Neutrophil (primary cell): ENCODE measurements at regions not wholly inside any gene's neighbourhood (a gene's known extent, or its start where the extent isn't known, plus 50 kb on each side); places are given as distances from the start of the nearest gene placed in this dataset.

Experiments
- H3K27ac ChIP-seq: fragments of 200-600 bp; sonication (generic); 2 replicates; pipeline ENCODE4 v1.5.1; 2016; ENCODE audit warnings: mild to moderate bottlenecking, moderate library complexity
- H3K27me3 ChIP-seq: fragments of 200-600 bp; sonication (generic); 2 replicates; pipeline ENCODE4 v1.6.0; 2016; ENCODE audit warnings: mild to moderate bottlenecking
- H3K36me3 ChIP-seq: fragments of 200-600 bp; sonication (generic); 2 replicates; pipeline ENCODE4 v1.5.1; 2017
- H3K4me1 ChIP-seq, 2 experiments: fragments of 200-600 bp in 1 of 2; sonication (generic) in 1 of 2; 1 replicate in 1 of 2; 2 replicates in 1 of 2; pipeline versions ENCODE4 v1.5.1 to v1.6.1; 2013 to 2016; ENCODE audit warnings: low read depth in 1 of 2, low read length in 1 of 2, mild to moderate bottlenecking in 1 of 2, moderate library complexity in 1 of 2; ENCODE audit not compliant: control insufficient read depth in 1 of 2, insufficient read depth in 1 of 2
- H3K4me3 ChIP-seq, 2 experiments: fragments of 200-600 bp in 1 of 2; sonication (generic) in 1 of 2; 1 replicate in 1 of 2; 2 replicates in 1 of 2; pipeline ENCODE4 v1.5.1; 2013 to 2016; ENCODE audit warnings: low read depth in 1 of 2, low read length in 1 of 2, mild to moderate bottlenecking in 1 of 2, moderate library complexity in 1 of 2
- H3K9me3 ChIP-seq: fragments of 200-600 bp; sonication (generic); 2 replicates; pipeline ENCODE4 v1.5.1; 2016
- TF ChIP-seq, protein P1 (sequence below): fragments of 200-600 bp; sonication (generic); IDR thresholded peaks from 2 replicates; pipeline ENCODE4 v1.5.1; 2016; ENCODE audit warnings: antibody characterized with exemption

DNA sequence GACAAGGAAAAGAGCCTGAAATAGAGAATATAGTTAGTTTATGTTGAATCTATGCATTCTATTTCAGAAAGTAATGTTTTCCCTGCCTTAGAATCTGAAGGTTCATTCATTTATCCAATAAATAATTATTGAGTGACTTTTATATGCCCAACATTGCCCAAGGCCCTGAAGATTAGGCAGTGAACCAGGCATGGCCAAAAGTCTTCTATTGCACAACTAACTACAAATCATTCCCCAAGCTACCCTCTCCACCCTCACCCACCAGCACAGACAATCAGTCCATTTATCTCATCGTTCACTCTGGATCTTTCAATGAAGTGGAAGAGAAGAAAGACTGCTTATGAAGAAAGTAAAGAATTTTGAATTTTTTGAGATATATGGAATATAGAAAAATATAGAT, 268.4 kb downstream of the PLK2 start:
- no peaks in the 10 kb centered on the region for H3K4me1 ChIP-seq
- no peaks in the 10 kb centered on the region for H3K27me3 ChIP-seq
- no peak overlapping the region for H3K27ac ChIP-seq
- TF ChIP-seq, protein P1, sequence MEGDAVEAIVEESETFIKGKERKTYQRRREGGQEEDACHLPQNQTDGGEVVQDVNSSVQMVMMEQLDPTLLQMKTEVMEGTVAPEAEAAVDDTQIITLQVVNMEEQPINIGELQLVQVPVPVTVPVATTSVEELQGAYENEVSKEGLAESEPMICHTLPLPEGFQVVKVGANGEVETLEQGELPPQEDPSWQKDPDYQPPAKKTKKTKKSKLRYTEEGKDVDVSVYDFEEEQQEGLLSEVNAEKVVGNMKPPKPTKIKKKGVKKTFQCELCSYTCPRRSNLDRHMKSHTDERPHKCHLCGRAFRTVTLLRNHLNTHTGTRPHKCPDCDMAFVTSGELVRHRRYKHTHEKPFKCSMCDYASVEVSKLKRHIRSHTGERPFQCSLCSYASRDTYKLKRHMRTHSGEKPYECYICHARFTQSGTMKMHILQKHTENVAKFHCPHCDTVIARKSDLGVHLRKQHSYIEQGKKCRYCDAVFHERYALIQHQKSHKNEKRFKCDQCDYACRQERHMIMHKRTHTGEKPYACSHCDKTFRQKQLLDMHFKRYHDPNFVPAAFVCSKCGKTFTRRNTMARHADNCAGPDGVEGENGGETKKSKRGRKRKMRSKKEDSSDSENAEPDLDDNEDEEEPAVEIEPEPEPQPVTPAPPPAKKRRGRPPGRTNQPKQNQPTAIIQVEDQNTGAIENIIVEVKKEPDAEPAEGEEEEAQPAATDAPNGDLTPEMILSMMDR: no peak
- H3K4me3 ChIP-seq: no peak overlapping the region
- H3K36me3 ChIP-seq: no peaks in the 10 kb centered on the region
- no peaks in the 10 kb centered on the region for H3K9me3 ChIP-seq

DNA sequence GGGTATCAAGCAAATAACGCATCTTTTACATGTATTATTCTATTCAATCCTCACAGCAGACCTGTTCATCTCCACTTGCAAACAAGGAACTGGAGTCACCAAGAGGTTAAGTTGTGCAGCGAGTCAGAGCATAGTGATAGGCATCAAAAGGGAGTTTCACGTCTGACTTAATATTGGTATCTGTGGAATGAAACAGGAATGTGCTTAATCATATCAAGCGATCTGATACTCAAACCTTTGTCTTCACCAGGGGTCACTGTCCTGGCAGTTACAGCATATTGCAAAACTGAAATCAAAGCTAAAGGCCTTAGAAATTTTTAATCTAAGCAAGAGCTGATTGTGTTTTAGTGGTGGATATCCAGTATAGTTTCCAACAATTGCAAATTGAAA, 271.6 kb downstream of the PLK2 start:
- H3K9me3 ChIP-seq: no peaks in the 10 kb centered on the region
- no peaks in the 10 kb centered on the region for H3K27me3 ChIP-seq
- H3K4me3 ChIP-seq: no peak overlapping the region
- no peaks in the 10 kb centered on the region for H3K4me1 ChIP-seq
- TF ChIP-seq, protein P1: no peak
- no peak overlapping the region for H3K27ac ChIP-seq
- H3K36me3 ChIP-seq: no peaks in the 10 kb centered on the region

DNA sequence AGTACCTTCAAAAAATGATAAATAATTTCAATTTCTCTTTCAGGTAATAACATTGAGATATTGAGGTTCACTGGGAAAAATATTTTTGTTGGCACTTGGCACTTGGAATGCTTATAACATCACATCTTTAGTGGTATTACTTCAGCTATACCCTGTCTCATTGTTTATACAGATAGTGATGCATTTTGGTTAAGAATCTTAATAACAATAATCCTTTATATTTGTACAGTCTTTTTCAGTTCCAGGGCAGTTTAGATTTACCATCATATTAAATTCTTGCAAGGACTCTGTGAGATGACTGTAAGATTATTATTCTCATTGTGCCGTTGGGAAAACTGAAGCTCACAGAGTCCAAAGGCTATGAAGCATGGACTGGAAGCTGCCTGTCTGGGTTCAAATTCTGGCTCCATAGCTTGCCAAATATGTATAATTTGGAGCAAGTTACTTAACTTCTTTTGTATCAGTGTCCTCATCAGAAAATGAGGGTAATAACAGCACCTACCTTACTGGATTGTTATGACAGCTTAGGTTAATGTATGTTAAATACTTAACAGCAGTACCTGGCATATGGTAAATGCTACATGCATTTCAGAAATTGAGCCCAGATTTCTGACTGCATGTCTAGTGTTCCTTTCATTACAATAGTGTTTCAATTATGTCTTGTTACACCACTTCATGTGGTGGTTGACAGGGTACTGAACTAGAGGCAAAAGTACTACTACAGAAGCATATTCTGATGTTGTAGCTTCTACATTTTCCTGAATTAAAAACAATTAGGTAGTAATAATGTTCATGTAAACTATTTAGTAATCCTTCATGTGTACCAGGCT, 272.2 kb downstream of the PLK2 start:
- no peaks in the 10 kb centered on the region for H3K9me3 ChIP-seq
- no peaks in the 10 kb centered on the region for H3K36me3 ChIP-seq
- H3K4me3 ChIP-seq: no peak overlapping the region
- H3K27ac ChIP-seq: no peak overlapping the region
- H3K4me1 ChIP-seq: no peaks in the 10 kb centered on the region
- TF ChIP-seq, protein P1: no peak
- no peaks in the 10 kb centered on the region for H3K27me3 ChIP-seq

DNA sequence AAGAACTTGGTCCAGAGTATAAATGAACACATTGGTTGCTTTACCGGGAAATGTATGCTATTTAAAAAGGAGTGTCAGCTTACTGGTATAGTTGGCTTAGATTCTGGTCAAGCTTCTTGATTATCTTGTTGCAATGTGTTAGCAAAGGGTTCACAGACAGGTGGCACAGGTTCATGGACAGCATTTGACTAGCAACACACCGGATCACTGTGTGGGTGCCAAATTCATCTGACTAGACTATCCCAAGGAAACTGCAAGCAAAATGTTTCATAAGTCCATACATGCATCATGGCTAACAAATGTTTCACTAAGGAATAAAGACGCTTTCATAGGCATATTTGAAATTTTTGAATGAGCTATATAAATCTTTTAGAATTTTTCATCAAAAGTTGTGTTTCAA, 274.1 kb downstream of the PLK2 start:
- H3K4me1 ChIP-seq: no peaks in the 10 kb centered on the region
- H3K27ac ChIP-seq: no peak overlapping the region
- H3K9me3 ChIP-seq: no peaks in the 10 kb centered on the region
- no peak overlapping the region for H3K4me3 ChIP-seq
- TF ChIP-seq, protein P1: no peak
- H3K27me3 ChIP-seq: no peaks in the 10 kb centered on the region
- H3K36me3 ChIP-seq: no peaks in the 10 kb centered on the region

DNA sequence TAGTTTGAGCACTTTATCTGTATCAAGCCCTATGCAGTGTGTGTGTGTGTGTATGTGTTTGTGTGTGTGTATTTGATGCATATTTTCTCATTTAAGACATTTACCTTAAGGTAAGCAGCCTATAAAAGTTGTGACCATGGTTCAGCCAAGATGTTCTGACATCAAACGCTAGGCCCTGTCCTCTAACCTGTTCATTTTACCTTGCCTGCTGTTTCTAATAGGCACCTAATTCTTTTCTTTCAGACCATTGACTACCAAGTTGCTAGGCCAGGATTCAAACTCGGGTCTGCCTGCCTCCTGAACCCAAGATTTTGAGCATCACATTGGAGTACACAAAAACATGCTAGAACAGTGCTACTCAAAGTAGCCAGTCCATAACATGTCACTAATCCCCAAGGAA, 274.5 kb downstream of the PLK2 start:
- Histone ChIP-seq H3K4me1 (no peaks in the 10 kb centered on the region), H3K9me3 (no peaks in the 10 kb centered on the region), H3K27me3 (no peaks in the 10 kb centered on the region), H3K4me3 (no peak overlapping the region), H3K36me3 (no peaks in the 10 kb centered on the region), H3K27ac (no peak overlapping the region)
- TF ChIP-seq, protein P1: no peak
